Nephron progenitor cell (in vitro differentiated cells): ENCODE measurements at regions not wholly inside any gene's neighbourhood (a gene's known extent, or its start where the extent isn't known, plus 50 kb on each side); places are given as distances from the start of the nearest gene placed in this dataset.

Source experiments
- DNase-seq: peaks from one replicate; pipeline ENCODE4 v3.0.0; 2021
- H3K27ac Mint-ChIP-seq: 2 replicates; pipeline ENCODE4 v1.8.0; 2021; ENCODE audit warnings: mild to moderate bottlenecking, moderate library complexity, mixed read lengths
- H3K27me3 Mint-ChIP-seq: 2 replicates; pipeline ENCODE4 v1.8.0; 2021; ENCODE audit warnings: mild to moderate bottlenecking, low read depth, mixed read lengths; ENCODE audit not compliant: poor library complexity
- H3K36me3 Mint-ChIP-seq: 2 replicates; pipeline ENCODE4 v1.8.0; 2021; ENCODE audit warnings: low read depth, mixed read lengths
- H3K4me1 Mint-ChIP-seq: 2 replicates; pipeline ENCODE4 v1.8.0; 2021; ENCODE audit warnings: mixed read lengths
- H3K4me3 Mint-ChIP-seq: 2 replicates; pipeline ENCODE4 v1.8.0; 2021; ENCODE audit warnings: mild to moderate bottlenecking, moderate library complexity, mixed read lengths
- H3K9me3 Mint-ChIP-seq: 2 replicates; pipeline ENCODE4 v1.8.0; 2021; ENCODE audit warnings: mild to moderate bottlenecking, moderate library complexity, mixed read lengths
- CTCF ChIP-seq: fragments of 200-600 bp; sonication (generic); IDR thresholded peaks from 2 replicates; pipeline ENCODE4 v1.5.0; 2021; ENCODE audit warnings: antibody characterized with exemption

DNA sequence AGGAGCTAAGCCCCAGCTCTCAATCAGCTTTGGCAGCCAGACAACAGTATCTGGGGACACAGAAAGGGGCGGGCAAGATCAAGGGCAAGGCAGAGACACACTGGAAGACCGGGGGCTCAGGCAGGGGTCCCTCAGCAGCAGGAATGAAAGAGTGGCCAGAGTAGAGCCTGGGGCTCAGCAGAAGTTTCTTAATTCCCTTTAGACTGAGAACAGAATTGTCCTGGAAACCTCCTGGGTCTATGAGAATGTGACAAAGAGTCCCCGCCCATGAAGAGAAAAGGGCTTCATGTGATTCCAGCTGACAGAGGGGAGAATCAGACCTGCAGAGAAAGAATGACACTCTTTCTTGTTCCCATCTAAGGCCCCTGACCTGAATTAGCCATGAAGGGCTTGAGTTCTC is 95.2 kb upstream of the CTNNB1 start:
- DNase-seq: no peak
- Mint-ChIP-seq H3K9me3 (no peaks in the 10 kb centered on the region), H3K36me3 (no peaks in the 10 kb centered on the region), H3K4me1 (no peaks in the 10 kb centered on the region), H3K4me3 (no peak overlapping the region), H3K27ac (no peak overlapping the region), H3K27me3 (no peaks in the 10 kb centered on the region)
- TF ChIP-seq CTCF: no peak

DNA sequence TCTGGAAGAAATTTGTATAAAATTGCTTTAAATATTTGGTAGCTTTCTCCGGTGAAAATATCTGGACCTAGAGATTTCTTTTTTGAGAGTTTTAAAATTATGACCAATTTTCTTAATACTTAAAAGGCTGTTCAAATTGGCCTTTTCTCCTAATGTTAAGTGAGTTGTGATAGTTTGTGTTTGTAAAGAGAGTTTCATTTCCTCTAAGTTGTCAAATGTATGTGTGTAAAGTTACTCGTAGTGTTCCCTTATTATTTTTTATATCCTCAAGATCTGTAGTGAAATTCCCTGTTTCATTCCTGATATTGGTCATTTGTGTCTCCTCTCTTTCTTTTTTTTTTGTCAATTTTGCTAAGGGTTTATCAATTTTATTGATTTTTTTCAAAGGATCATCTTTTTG is 92.6 kb upstream of the CTNNB1 start:
- peaks cover 11% of the 10 kb centered on the region for H3K4me1 Mint-ChIP-seq
- DNase-seq: no peak
- H3K27me3 Mint-ChIP-seq: peaks cover 5% of the 10 kb centered on the region
- no peaks in the 10 kb centered on the region for H3K36me3 Mint-ChIP-seq
- no peaks in the 10 kb centered on the region for H3K9me3 Mint-ChIP-seq
- H3K27ac Mint-ChIP-seq: no peak overlapping the region
- H3K4me3 Mint-ChIP-seq: no peak overlapping the region
- TF ChIP-seq CTCF: no peak

- peaks cover 18% of the 10 kb centered on the region for H3K4me1 Mint-ChIP-seq
- DNase-seq: no peak
- no peaks in the 10 kb centered on the region for H3K36me3 Mint-ChIP-seq
- peaks cover 5% of the 10 kb centered on the region for H3K27me3 Mint-ChIP-seq
- no peak for TF ChIP-seq CTCF
- no peaks in the 10 kb centered on the region for H3K9me3 Mint-ChIP-seq
- H3K27ac Mint-ChIP-seq: no peak overlapping the region
- H3K4me3 Mint-ChIP-seq: no peak overlapping the region
Measured at GRCh38 chr3:41111011-41111410, 88.3 kb upstream of the CTNNB1 start.

DNA sequence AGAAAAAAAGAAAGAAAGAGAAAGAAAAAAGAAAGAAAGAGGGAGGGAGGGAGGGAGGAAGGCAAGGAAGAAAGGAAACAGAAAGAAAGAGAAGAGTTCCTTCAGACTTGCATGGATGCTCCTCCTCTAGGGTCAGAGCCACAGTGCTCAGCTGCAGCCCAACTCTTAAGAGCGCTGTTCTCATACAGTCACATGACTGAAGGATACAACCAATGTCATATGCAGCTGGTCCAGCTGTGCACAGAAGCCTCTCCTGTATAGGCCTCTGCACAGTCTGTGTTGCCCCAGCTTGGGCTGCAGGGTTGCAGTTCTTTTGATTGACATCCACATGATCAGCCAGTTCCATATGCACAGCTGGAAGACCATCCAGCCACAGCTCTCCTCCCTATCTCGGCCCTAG is 86.8 kb upstream of the CTNNB1 start:
- TF ChIP-seq CTCF: no peak
- no peak overlapping the region for H3K4me3 Mint-ChIP-seq
- H3K9me3 Mint-ChIP-seq: no peaks in the 10 kb centered on the region
- H3K4me1 Mint-ChIP-seq: peaks cover 23% of the 10 kb centered on the region
- DNase-seq: no peak
- no peaks in the 10 kb centered on the region for H3K36me3 Mint-ChIP-seq
- H3K27ac Mint-ChIP-seq: no peak overlapping the region
- peaks cover 5% of the 10 kb centered on the region for H3K27me3 Mint-ChIP-seq

GRCh38 chr3:41115069-41115468 is 84.2 kb upstream of the CTNNB1 start:
- no peaks in the 10 kb centered on the region for H3K36me3 Mint-ChIP-seq
- H3K9me3 Mint-ChIP-seq: no peaks in the 10 kb centered on the region
- TF ChIP-seq CTCF: no peak
- no peak overlapping the region for H3K27ac Mint-ChIP-seq
- H3K4me3 Mint-ChIP-seq: no peak overlapping the region
- peaks cover 40% of the 10 kb centered on the region for H3K4me1 Mint-ChIP-seq
- H3K27me3 Mint-ChIP-seq: no peaks in the 10 kb centered on the region
- no peak for DNase-seq

DNA sequence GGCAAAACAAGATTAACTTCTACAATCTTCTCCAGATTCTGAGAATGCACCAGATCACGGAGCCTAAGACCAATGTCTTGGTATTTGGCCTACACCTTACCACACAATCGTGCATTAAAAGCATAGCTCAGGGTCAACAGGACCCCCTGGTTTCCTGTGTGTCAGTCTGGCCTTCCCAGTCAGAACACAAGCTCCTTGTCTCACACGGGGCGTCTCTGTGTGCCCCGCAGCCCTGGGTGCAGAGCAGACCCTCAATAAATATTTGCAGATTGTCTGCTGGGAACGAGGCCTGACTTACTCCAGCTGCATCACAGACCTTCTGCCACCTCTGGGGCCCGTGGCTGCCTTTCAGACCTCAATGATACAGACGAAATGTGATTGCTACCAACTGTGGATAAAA is 82.5 kb upstream of the CTNNB1 start:
- H3K4me1 Mint-ChIP-seq: peaks cover 38% of the 10 kb centered on the region
- no peak overlapping the region for H3K27ac Mint-ChIP-seq
- no peak for DNase-seq
- H3K4me3 Mint-ChIP-seq: no peak overlapping the region
- TF ChIP-seq CTCF: no peak
- H3K9me3 Mint-ChIP-seq: no peaks in the 10 kb centered on the region
- no peaks in the 10 kb centered on the region for H3K36me3 Mint-ChIP-seq
- peaks cover 15% of the 10 kb centered on the region for H3K27me3 Mint-ChIP-seq
